Pulmonary artery endothelial cell (primary cell): ENCODE measurements at regions not wholly inside any gene's neighbourhood (a gene's known extent, or its start where the extent isn't known, plus 50 kb on each side); places are given as distances from the start of the nearest gene placed in this dataset.
"Not testable (repeated sequence)": the region's sequence is repeated elsewhere in the genome, so short reads cannot be mapped to it uniquely, and the experiment has no call there.

Experiments used
- DNase-seq: peaks from one replicate; pipeline ENCODE4 v3.0.0-alpha.2; 2011; ENCODE audit warnings: low read depth, low spot score

DNA sequence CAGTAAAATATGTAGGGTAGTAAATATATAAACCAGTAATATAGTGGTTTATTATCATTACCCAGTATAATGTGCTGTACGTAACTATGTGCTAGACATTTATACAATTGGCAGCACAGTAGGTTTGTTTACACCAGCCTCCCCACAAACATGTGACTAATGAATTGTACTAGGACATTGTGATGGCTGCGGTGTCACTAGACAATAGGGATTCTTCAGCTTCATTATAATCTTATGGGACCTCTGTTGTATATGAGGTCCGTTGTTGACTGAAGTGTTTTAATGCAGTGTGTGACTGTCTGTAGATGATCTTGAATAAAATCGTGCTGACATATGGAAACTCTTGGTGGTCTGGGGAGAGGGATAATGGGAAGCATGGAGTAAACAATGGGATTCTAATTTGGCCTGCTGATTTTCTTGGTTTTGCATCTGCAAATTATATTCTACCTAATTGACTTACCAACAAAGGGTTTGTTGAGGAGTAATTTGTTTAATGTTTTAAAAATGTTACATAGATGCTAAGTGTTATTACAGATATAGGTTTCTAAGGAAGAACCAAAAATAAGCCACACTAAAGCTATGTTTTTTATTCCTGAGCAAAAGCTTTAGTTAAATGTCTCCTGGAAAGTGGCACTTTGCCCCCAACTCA lies 496.5 kb upstream of the TBL1XR1 start:
- no peak for DNase-seq

DNA sequence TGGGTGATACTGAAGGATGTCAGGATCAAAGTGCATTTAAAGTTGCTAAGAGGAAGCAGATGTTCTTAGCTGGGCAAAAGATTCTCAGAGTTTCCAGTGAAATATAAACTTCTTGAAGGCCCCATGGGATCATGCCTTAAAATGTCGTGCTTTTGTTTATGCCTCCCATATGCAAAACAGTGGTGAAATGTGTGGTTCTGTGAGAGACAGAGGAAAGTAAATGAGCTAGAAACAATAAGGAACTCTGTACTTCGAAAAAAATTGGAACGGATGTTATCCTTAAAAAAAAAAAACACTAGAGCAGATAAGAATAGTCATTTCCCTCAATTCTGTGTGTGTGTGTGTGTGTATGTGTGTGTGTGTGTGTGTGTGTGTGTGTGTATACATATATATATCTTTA lies 497.0 kb upstream of the TBL1XR1 start:
- peak; percentile 75 for DNase-seq

DNA sequence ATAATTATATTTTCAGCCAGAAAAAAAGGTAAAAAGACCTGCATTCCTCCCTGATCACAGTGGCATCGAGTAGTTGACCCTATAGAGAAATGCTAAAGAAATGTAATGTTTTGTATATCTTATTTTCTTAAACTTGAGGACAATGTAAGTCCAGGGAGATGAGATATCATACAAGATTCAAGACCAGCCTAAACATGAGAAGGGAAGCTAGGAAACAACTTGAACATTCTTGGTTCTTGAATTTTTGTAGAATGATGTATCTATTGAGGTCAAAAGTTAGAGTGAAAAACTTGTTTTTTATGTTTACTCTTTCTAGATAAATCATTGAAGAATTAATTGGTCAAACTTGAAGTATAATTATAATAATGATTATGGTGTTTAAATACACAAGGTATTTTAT lies 497.7 kb upstream of the TBL1XR1 start:
- no peak for DNase-seq

DNA sequence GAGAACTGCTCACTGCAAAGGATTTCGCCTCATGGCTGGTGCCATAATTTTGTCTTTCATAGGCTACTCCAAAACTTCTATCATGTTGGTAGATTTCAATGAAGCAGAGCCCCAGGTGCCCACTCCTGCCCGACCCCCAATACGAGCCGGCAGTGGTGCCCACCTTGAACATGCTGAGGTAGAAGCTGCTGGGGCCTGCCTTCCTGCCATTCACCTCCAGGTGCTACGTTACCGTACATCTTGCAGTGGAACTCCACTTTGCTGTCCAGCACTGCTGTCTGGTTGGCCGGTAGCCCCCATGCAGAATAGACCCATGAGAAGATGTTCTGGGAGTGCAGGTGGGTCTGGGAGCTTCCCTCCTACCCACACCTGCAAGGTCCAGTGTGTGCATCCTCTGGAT lies 502.8 kb upstream of the TBL1XR1 start:
- DNase-seq = no peak

DNA sequence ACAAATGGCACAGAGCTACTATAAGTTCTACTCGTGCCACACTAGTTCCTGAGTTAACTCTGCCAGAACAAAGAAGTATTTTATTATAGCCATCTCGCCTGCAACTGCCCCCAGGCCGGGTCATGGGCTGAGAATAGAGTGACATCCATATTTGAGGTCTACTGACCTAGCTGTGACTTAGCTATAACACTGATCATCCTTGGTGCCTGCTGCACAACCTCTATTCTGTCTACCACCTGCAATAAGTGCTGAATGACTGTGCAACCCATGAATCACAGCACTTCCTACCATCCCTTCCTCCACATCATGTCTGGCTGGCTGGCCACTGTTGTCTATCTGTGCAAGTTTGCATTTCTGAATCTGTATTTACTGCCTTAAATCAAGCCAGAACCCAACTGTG lies 506.5 kb upstream of the TBL1XR1 start:
- no peak for DNase-seq

DNA sequence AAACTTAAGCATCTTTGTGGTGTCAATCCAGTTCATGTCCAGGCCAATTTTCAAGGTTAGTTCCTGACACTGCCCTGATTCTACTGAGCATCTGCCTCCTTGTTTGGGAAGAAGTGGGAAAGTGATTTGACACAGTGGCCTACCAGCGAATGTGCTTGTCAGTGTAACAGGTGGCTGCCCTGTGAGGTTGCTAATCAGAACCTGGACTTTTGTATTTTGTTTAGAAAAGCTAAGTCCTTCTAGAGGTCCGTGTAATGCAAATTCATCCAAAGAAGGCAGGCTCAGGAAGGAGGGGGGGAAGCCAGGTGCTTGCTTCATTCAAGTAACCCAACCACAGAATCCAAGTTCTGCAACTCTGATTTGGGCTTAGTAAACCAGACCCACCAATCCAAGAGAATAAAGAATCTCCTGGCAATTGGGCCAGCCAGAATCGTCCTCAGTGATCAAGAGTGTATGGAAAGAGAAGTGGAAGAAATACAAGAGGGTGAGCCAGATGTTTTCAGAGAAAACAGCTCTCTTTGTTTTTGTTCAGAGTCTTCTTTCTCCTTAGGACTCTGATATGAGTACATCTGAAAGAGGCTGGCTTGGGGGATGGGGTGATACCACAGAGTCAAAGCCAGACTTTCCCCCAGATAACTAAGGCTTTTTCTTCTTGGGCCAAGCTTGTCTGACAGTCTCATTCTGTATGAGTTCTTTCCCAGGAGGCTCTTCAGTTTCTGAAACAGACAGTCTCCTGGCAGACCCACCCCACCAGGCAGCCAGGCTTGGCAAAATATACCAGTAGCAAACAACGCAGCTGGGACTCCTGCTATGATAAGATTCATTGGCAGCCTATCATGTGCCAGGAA lies 508.9 kb upstream of the TBL1XR1 start:
- no peak for DNase-seq

DNA sequence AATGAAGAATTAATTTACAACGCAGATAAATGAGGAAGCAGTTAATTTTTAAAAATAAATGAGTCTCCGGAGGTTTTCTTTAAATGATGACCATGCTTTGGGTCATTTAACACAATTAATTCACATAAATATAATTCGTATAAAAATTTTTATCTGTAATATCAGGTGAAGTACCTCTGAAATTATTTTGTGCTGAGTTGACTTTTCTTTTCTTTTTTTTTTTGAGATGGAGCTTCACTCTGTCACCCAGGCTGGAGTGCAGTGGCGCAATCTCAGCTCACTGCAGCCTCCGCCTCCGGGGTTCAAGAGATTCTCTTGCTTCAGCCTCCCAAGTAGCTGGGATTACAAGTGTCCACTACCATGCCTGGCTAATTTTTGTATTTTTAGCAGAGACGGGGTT lies 512.2 kb upstream of the TBL1XR1 start:
- DNase-seq = not testable (repeated sequence)

DNA sequence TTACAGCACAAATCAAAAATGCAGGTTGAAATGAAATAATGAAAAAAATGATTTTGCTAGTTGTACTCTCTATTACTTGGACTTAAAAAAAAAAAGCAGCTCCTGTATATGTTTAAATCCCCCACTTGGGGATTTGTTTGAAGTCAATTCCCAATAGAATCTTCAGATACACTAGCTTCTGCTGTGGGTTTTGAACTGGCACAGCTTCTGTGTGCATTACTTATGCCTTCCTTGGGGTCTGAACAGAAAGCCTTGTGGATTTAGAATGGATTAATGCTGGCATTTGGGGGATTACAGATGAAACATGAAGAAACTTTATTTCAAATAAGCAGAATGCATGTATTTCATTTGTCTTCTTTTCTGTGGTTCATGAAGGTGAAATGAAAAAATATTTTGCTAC lies 513.2 kb upstream of the TBL1XR1 start:
- DNase-seq = no peak

DNA sequence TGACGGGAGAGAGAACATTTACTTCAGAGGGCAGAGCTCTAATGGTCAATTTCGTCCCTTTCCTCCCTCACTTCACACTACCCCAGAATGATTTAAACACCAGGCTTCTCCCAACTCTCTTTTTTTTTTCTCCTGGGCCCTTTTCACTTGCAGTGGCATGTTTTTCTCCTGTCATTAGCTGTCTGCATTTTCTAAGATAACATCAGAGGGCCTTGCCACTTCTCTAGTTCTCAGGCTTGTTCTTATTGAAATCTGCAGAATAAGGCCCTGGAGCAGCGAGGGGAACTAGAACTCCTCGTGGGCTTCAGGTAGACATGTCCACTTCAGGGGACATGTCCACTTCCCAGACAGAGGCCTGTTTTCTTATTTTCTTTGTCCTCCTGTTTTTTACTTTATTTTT lies 514.4 kb upstream of the TBL1XR1 start:
- DNase-seq = no peak

DNA sequence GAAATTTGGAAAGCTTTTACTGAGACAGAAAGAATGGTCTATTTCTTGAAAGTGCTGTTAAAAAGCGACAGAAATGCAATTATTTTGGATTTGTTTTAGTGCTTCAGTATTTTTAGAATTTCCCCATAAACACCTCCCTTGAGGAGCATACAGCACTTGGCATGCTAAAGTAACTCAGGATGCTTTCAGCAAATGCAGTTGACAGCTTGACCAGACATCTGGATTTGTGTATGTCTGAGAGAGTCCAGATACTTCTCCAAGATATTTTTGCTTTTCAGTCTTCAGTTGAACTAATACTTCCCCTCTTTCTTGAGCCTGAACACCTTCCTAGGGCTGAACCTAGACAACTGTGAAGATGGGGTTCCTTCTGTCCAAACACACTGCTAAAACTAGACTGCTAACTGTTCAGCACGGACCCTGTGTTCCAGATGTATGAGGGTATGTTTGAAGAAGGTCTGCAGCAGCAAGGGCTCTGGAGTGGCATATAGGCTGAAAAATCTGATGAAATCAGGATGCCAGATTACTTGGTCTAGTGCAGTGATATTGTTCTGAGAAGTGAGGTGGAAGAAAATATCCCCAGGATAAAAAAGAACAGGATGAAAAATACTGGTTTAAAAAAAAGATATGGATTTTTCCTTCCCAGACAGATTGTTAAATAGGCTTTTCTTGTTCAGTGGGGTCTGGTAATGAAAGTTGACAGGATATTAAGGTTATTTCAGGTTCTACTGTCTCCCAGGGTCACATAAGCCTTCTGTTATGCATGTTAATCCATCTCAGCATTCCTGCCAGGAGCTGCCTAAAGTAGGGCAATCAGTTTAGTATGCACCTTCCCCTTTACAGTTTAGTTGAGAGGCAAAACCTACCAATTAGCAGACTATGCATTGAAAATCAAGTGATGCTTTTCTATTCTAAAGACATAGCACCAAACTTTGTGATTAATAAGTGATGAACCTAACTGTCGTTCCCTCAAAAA lies 516.9 kb upstream of the TBL1XR1 start:
- no peak for DNase-seq

DNA sequence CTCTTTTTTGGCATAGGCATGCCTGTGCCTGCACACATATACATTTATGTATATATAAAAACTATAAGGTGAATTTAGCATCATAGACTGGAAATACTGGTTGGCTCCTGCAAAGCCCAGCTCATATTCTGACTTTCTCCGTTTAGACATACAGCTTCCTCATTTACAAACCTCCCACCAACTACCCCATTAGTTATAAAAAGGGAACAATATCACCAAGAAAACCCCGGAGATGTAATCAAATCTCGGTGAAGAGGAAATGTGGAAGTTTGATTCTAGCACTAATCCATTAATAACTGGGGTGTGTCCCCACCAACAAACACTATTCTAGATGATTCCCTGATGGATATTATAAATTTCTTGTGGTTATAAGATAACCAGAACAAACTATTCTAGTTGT lies 517.7 kb upstream of the TBL1XR1 start:
- DNase-seq = no peak

DNA sequence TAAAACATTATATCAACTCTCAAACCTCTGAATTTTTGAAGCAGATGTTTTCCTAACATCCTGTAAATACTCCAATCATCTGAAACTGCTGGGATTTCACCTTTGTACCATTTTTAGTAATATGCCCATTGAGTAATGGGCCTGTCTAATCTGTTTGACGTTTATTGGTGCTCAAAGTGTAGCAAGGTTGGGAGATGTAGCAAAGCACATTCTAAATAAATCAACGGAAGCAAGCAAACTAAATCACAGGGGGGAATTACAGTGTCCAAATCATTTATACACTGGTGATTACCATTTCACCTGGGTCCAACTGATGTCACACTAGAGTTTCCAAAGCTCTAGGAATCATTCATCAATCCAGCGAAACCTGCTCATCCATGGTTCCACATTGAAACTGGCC lies 518.7 kb upstream of the TBL1XR1 start:
- no peak for DNase-seq

DNA sequence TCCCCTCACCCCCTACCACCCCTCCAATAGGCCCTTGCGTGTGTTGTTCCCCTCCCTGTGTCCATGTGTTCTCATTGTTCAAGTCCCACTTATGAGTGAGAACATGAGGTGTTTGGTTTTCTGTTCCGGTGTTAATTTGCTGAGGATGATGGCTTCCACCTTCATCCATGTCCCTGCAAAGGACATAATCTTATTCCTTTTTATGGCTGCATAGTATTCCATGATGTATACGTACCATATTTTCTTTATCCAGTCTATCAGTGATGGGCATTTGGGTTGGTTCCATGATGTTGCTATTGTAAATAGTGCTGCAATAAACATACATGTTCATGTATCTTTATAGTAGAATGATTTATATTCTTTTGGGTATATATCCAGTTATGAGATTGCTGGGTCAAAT lies 523.6 kb upstream of the TBL1XR1 start:
- not testable (repeated sequence) for DNase-seq

DNA sequence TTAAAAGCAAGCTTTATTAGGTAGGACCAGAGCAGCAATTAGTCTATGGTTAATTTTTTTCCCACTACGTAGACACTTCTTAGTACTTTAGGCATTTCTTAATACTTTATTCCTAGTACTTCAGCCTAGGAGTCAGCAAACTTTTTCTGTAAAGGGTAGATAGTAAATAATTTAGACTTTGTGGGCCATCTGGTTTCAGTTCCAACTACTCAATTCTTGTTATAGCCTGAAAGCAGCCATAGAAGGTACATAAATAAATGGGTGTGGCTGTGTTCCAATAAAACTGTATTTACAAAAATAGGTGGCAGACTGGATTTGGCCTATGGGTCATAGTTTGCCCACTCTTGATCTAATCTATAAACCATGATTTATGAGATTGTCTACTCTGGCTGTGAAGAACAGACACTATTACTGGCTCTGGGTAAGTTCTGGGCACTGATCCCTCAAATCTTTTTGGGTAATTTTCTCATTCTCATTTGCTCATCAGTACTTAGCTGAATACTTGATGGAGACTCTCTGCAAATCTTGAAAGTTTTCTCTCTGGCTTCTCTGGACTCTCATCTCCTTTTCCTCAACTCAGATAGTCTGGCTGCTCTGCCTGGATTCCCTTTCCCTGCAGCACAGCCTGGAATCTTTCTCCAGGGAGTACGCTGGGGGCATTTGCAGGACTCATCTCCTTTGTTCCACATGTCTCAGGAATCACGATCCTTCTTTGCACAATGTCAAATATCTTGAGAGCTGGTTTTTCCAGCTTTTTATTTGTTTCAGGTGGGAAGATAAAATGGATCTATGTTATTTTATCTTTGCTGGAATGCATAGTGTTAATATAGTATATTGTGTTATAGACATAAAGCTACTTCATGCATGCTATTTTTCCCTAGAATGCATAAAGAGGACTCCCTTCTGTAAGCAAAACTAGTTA lies 524.8 kb upstream of the TBL1XR1 start:
- no peak for DNase-seq

DNA sequence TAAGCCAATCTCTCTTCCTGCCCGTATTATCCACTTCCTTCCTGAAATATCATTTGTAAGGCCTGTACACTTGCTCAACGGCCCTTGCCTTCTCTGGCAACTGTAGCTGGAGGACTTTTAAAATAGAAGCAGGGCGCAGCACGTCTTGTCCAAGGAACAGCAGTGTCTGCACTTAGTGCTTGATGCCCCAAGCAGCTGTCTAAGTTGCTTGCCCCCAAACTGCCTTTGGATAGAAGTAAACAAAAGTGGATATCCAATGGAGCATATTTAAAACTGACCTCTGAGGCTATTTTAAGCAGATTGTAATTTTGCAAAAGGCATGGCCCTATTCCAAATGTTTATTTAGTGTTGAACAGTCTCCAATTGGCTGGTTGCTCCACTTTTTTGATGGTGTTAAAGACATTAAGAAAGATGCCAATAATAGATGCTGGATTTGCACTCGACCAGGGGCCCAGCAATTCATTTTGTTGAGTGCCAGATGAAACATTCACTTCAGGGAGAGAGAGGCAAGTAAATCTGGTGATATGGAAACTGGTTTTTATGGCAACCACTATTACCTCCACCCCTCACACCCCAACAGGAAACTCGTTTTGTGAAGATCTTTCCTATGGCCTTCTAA lies 526.8 kb upstream of the TBL1XR1 start:
- DNase-seq = peak; percentile 20

DNA sequence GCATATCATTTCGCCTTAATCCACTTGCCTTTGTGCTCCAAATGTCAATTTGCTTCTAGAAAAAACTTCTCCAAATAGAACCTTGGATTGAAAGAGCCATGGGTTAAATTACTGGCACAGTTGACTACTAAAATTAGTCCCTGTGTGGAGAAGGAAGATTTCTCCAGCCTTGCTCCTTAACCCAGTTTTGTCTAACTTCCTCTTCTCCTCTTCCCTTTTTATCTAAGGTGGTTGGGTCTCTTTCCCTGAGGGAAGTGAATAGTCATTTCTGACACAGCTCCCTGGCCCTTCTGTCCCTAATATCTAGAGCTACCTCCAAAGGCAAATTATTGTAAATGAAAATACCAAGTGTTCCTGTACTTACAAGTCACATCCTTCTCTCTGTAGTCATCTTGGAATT lies 527.9 kb upstream of the TBL1XR1 start:
- no peak for DNase-seq

DNA sequence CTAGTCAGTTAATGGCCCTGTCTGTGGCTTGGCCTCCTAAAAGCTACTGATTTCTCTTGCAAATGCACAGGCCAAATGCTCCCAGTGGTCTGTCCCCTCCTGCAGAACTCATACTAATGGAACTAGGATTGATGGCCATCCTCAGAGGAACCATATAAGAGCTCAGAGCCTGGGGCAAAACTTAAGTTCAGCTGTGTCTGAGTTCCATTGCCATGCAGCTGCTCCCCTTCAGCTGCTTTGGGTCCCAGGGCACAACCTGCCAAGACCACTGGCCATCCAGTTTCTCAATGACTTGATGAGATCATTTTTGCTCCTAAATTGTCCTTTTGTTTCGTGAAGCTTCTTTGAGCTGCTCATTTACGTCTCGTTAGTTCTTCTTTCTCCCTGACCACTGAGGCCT lies 529.5 kb upstream of the TBL1XR1 start:
- no peak for DNase-seq

DNA sequence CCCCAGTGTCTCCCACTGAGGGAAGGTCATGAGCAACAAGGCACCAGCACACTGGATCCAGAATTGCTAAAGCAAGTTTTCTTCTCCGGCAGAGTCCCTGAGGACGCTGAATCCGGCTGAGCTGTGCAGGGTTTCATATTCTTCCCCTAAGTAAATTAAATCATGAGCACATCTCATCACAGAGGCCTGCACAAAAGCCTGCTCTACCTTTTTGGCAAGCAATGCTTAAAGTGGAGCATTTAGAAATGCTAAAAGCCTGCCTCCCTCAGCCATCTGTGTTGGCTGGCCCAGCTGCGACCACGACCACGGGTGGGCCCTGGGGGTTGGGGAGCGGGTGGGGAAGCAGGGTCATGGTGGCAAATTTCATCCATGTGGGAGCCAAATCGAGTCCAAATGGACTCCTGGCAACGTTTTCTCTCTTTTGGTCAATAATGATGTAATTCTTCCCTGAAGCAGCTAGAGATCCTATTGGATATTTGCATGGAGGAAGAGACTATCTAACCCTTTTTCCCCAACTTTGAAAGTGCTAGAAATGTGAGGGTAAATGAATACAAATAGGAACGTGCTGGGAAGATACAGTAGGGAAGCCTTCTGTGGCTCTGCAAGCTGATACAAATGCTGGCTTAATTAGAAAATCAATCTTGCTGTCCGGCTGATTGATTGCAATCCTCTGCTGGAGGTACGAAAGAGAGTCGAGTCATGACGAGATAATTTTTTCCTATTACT lies 532.8 kb upstream of the TBL1XR1 start:
- no peak for DNase-seq

DNA sequence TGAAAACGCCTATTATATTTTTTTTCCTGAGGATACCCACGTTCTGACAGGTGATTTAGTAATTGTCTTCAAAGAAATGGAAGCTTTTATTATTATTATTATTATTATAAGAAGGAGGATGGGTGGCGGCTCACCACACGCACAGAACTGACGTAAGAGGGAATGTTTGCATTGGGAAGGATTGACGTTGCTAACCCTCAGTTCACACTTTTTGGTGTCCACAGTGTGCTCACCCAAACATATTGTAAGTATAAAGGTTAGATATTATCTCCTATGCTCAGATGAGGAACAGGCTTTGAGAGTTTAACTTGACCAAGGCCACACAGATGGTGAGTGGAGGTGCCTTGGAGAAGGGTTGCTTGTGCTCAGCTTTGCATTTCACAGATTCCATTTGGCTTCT lies 533.5 kb upstream of the TBL1XR1 start:
- DNase-seq = no peak
